Upper lobe of right lung (tissue), 1 donor: ENCODE measurements at regions not wholly inside any gene's neighbourhood (a gene's known extent, or its start where the extent isn't known, plus 50 kb on each side); places are given as distances from the start of the nearest gene placed in this dataset.

ENCODE experiments used
- ATAC-seq: fragments of 200-7000 bp; cut with Tn5 transposase; one replicate; pipeline ENCODE4 v1.9.1; 2020; ENCODE audit warnings: mild to moderate bottlenecking, moderate library complexity
- DNase-seq: peaks from one replicate; pipeline ENCODE4 v3.0.0-alpha.2; 2020
- H3K27ac ChIP-seq: fragments of 200-600 bp; one replicate; pipeline ENCODE4 v1.8.0; 2022
- H3K27me3 ChIP-seq: fragments of 200-600 bp; one replicate; pipeline ENCODE4 v1.8.0; 2022; ENCODE audit warnings: mild to moderate bottlenecking
- H3K36me3 ChIP-seq: fragments of 200-600 bp; one replicate; pipeline ENCODE4 v1.8.0; 2022
- H3K4me1 ChIP-seq: fragments of 200-600 bp; one replicate; pipeline ENCODE4 v1.8.0; 2022
- H3K4me3 ChIP-seq: fragments of 200-600 bp; one replicate; pipeline ENCODE4 v1.8.0; 2022; ENCODE audit warnings: mild to moderate bottlenecking
- H3K9me3 ChIP-seq: fragments of 200-600 bp; one replicate; pipeline ENCODE4 v1.8.0; 2022
- CTCF ChIP-seq: fragments of 200-600 bp; IDR thresholded peaks from one replicate; pipeline ENCODE4 v1.8.0; 2022; ENCODE audit warnings: antibody characterized with exemption
- intact Hi-C: fragments of 100-400 bp; cut with DNase I; formaldehyde crosslinking; loops from one replicate; pipeline ENCODE4 v1.11.0; 2022
- donor health status: DM: no; HTN: yes; CAD: no; lungs with severe emphysema.

GRCh38 chr10:130772676-130773075 lies 538.8 kb downstream of the TCERG1L start:
- Histone ChIP-seq H3K4me3 (no peak overlapping the region), H3K27me3 (no peaks in the 10 kb centered on the region), H3K9me3 (no peaks in the 10 kb centered on the region), H3K27ac (no peak overlapping the region), H3K4me1 (no peaks in the 10 kb centered on the region), H3K36me3 (no peaks in the 10 kb centered on the region)
- TF ChIP-seq CTCF, result no peak
- no peak for ATAC-seq
- intact Hi-C loops, result no loop called here
- DNase-seq, result peak; percentile 51

DNA sequence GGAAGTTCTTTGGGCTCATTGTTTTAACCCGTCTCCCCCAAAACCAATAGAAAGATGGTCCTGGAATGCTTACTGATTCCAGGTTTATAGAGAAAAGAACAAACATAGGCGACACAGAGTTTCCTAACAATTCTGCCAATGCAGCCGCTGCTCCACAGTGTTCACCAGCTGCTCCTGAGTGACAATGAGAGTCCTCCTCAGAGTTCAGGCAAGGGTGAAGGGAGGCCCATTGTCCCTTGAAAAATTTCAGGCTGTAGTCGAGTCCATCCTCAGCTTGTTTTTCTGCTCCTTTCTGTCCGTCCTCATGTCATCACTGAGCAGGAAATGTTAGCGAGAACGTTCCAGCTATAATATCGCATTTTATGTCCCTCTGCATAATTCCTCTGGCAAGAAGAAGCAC lies 537.6 kb downstream of the TCERG1L start:
- Histone ChIP-seq H3K36me3 (no peaks in the 10 kb centered on the region), H3K27me3 (no peaks in the 10 kb centered on the region), H3K4me1 (no peaks in the 10 kb centered on the region), H3K4me3 (no peak overlapping the region), H3K27ac (no peak overlapping the region), H3K9me3 (no peaks in the 10 kb centered on the region)
- DNase-seq (peak; percentile 8), ATAC-seq (no peak)
- TF ChIP-seq CTCF, result no peak
- intact Hi-C loops, result no loop called here

GRCh38 chr10:130774871-130775270 lies 536.6 kb downstream of the TCERG1L start:
- H3K9me3 ChIP-seq, result no peaks in the 10 kb centered on the region
- peak; percentile 46 for DNase-seq
- no peak overlapping the region for H3K27ac ChIP-seq
- H3K36me3 ChIP-seq, result no peaks in the 10 kb centered on the region
- no peaks in the 10 kb centered on the region for H3K27me3 ChIP-seq
- intact Hi-C loops, result no loop called here
- H3K4me1 ChIP-seq, result no peaks in the 10 kb centered on the region
- no peak overlapping the region for H3K4me3 ChIP-seq
- no peak for TF ChIP-seq CTCF
- no peak for ATAC-seq

GRCh38 chr10:130775311-130775710 lies 536.2 kb downstream of the TCERG1L start:
- Histone ChIP-seq H3K27me3 (no peaks in the 10 kb centered on the region), H3K4me3 (no peak overlapping the region), H3K9me3 (no peaks in the 10 kb centered on the region), H3K27ac (no peak overlapping the region), H3K36me3 (no peaks in the 10 kb centered on the region), H3K4me1 (no peaks in the 10 kb centered on the region)
- DNase-seq (peak; percentile 12), ATAC-seq (no peak)
- intact Hi-C loops, result no loop called here
- TF ChIP-seq CTCF, result no peak

- intact Hi-C loops, result no loop called here
- H3K36me3 ChIP-seq, result no peaks in the 10 kb centered on the region
- peak; percentile 3 for DNase-seq
- TF ChIP-seq CTCF, result no peak
- H3K4me3 ChIP-seq, result no peak overlapping the region
- no peak for ATAC-seq
- no peaks in the 10 kb centered on the region for H3K27me3 ChIP-seq
- H3K27ac ChIP-seq, result no peak overlapping the region
- H3K9me3 ChIP-seq, result no peaks in the 10 kb centered on the region
- H3K4me1 ChIP-seq, result no peaks in the 10 kb centered on the region
Observed at GRCh38 chr10:130776724-130777123, 534.8 kb downstream of the TCERG1L start.

DNA sequence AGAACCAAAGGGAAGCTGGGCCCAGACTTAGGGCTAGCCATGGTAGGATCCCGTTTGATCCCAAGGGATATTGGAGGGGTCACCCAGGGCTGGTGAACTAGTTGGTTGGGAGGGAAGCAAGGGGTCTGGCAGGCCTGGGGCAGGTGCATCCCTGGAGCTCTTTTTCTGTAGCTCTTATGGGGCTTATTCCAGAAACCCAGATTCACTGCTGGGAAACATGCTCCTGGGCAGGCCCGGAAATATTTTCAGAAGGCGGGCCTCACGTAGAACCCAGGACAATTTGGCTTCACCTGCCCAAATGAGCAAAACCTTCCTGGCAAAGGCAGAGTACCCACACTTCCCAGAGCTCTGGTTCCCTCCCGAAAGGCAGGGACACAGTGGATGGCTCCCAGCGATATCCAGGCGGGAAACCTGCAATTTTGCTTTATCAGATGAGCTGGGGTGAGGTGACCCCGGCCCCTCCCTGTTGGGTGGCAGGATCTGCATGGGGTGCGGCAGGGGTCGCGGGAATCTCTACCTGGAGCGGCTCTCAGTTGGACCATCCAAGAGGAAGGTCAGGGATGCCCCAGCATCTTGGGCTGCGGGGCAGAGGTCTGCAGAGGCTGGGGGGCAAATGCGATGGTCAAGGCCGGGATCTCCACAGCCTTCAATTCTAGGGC lies 533.9 kb downstream of the TCERG1L start:
- peak; percentile 37 for DNase-seq

More for the DNA sequence above, 533.9 kb downstream of the TCERG1L start:
- intact Hi-C loops, result no loop called here
- no peaks in the 10 kb centered on the region for H3K36me3 ChIP-seq
- no peak for ATAC-seq
- TF ChIP-seq CTCF, result no peak
- no peaks in the 10 kb centered on the region for H3K4me1 ChIP-seq
- no peak overlapping the region for H3K4me3 ChIP-seq
- H3K9me3 ChIP-seq, result no peaks in the 10 kb centered on the region
- no peak overlapping the region for H3K27ac ChIP-seq
- H3K27me3 ChIP-seq, result no peaks in the 10 kb centered on the region
